K562 (cell line): ENCODE measurements at regions not wholly inside any gene's neighbourhood (a gene's known extent, or its start where the extent isn't known, plus 50 kb on each side); places are given as distances from the start of the nearest gene placed in this dataset.
A peak's percentile ranks its signal among the peaks of the same experiment; 100 is the strongest.

Source experiments
- BRCA1 ChIP-seq, 2 experiments: fragments of 450-650 bp in 1 of 2; sonication (generic) in 1 of 2; formaldehyde crosslinking in 1 of 2; IDR thresholded peaks; 2 replicates each; pipeline versions ENCODE4 v1.5.0 to v1.6.1; 2017 to 2020; ENCODE audit warnings: mild to moderate bottlenecking in 1 of 2, missing genetic modification reagents in 1 of 2
- CREB1 ChIP-seq, 2 experiments: sonication (generic) in 1 of 2; formaldehyde crosslinking in 1 of 2; IDR thresholded peaks; 2 replicates each; pipeline versions ENCODE4 v1.6.1 to v1.8.0; 2012 to 2022; ENCODE audit warnings: inconsistent platforms in 1 of 2, mild to moderate bottlenecking in 1 of 2, missing genetic modification reagents in 1 of 2, moderate library complexity in 1 of 2
- FOXJ2 ChIP-seq: fragments of 200-800 bp; sonication (Bioruptor generic); IDR thresholded peaks from 2 replicates; pipeline ENCODE4 v1.6.1; 2016; ENCODE audit warnings: missing genetic modification characterization, missing compliant biosample characterization
- KDM2B ChIP-seq: fragments of 250-450 bp; sonication (Bioruptor Pico); IDR thresholded peaks from 2 replicates; pipeline ENCODE4 v1.8.0; 2021; ENCODE audit warnings: mild to moderate bottlenecking, moderate library complexity
- KDM4B ChIP-seq, 2 experiments: fragments of 450-650 bp in 1 of 2; sonication (generic) in 1 of 2; IDR thresholded peaks; 2 replicates each; pipeline ENCODE4 v1.6.1; 2016 to 2017; ENCODE audit warnings: borderline replicate concordance in 2 of 2, antibody characterized with exemption in 1 of 2, low read depth in 1 of 2, mild to moderate bottlenecking in 1 of 2
- KHSRP ChIP-seq: fragments of 450-650 bp; IDR thresholded peaks from 2 replicates; pipeline ENCODE4 v1.6.1; 2017
- KLF10 ChIP-seq: fragments of 250-450 bp; sonication (Bioruptor Pico); IDR thresholded peaks from 2 replicates; pipeline ENCODE4 v1.6.1; 2021; ENCODE audit warnings: matching md5 sums
- MECOM ChIP-seq: fragments of 250-450 bp; sonication (Bioruptor Pico); IDR thresholded peaks from 2 replicates; pipeline ENCODE4 v1.8.0; 2022; ENCODE audit warnings: inconsistent platforms
- MYBL2 ChIP-seq, 2 experiments: fragments of 450-650 bp in 1 of 2; sonication (generic) in 1 of 2; formaldehyde crosslinking in 1 of 2; IDR thresholded peaks; 2 replicates each; pipeline versions ENCODE4 v1.6.1 to v1.8.1; 2017 to 2022; ENCODE audit warnings: borderline replicate concordance in 1 of 2, inconsistent platforms in 1 of 2, low read depth in 1 of 2, mild to moderate bottlenecking in 1 of 2, missing genetic modification reagents in 1 of 2, moderate library complexity in 1 of 2
- MYNN ChIP-seq, 2 experiments: sonication (generic); formaldehyde crosslinking in 1 of 2; IDR thresholded peaks; 2 replicates each; pipeline versions ENCODE4 v1.5.0 to v1.6.1; 2016 to 2020; ENCODE audit warnings: antibody characterized with exemption in 1 of 2, missing genetic modification reagents in 1 of 2
- NFYB ChIP-seq: IDR thresholded peaks from 2 replicates; pipeline ENCODE4 v1.6.1; 2011; ENCODE audit warnings: mild to moderate bottlenecking, moderate library complexity; ENCODE audit not compliant: insufficient read length; ENCODE audit errors: extremely low read depth
- NONO ChIP-seq, 2 experiments: fragments of 200-400 bp in 1 of 2; fragments of 450-650 bp in 1 of 2; formaldehyde crosslinking in 1 of 2; IDR thresholded peaks; 2 replicates each; pipeline ENCODE4 v1.6.1; 2017; ENCODE audit warnings: low read depth in 2 of 2, mild to moderate bottlenecking in 2 of 2, moderate library complexity in 2 of 2, low read length in 1 of 2
- YBX1 ChIP-seq: fragments of 450-650 bp; IDR thresholded peaks from 2 replicates; pipeline ENCODE4 v1.7.1; 2016; ENCODE audit warnings: mild to moderate bottlenecking
- ZBTB17 ChIP-seq: fragments of 450-650 bp; formaldehyde crosslinking; IDR thresholded peaks from 2 replicates; pipeline ENCODE4 v1.4.0; 2020; ENCODE audit warnings: mild to moderate bottlenecking
- ZNF121 ChIP-seq: sonication (generic); formaldehyde crosslinking; conservative IDR thresholded peaks from 2 replicates; pipeline ENCODE4 v1.8.0; 2022; ENCODE audit warnings: missing genetic modification reagents
- ZNF311 ChIP-seq: fragments of 250-450 bp; sonication (Bioruptor Pico); IDR thresholded peaks from 2 replicates; pipeline ENCODE4 v1.4.0; 2020; ENCODE audit warnings: mild to moderate bottlenecking, moderate library complexity
- ZNF324 ChIP-seq: fragments of 250-450 bp; sonication (Bioruptor Pico); IDR thresholded peaks from 2 replicates; pipeline ENCODE4 v1.4.0; 2020; ENCODE audit warnings: mild to moderate bottlenecking
- TF ChIP-seq, protein P1 (sequence below): sonication (generic); formaldehyde crosslinking; IDR thresholded peaks from 2 replicates; pipeline ENCODE4 v1.8.0; 2022; ENCODE audit warnings: mild to moderate bottlenecking, missing genetic modification reagents
- TF ChIP-seq, protein P2 (sequence below), 3 experiments: fragments of 200-800 bp in 1 of 3; sonication (Bioruptor generic) in 1 of 3; sonication (generic) in 1 of 3; formaldehyde crosslinking in 1 of 3; IDR thresholded peaks; 2 replicates each; pipeline versions ENCODE4 v1.6.1 to v1.8.0; 2016 to 2022; ENCODE audit warnings: mild to moderate bottlenecking in 2 of 3, missing compliant biosample characterization in 2 of 3, missing genetic modification characterization in 2 of 3, missing genetic modification reagents in 1 of 3
- TF ChIP-seq, protein P3 (sequence below): fragments of 250-450 bp; sonication (Bioruptor Pico); IDR thresholded peaks from 2 replicates; pipeline ENCODE4 v1.4.0; 2020; ENCODE audit warnings: mild to moderate bottlenecking, moderate library complexity, borderline replicate concordance

DNA sequence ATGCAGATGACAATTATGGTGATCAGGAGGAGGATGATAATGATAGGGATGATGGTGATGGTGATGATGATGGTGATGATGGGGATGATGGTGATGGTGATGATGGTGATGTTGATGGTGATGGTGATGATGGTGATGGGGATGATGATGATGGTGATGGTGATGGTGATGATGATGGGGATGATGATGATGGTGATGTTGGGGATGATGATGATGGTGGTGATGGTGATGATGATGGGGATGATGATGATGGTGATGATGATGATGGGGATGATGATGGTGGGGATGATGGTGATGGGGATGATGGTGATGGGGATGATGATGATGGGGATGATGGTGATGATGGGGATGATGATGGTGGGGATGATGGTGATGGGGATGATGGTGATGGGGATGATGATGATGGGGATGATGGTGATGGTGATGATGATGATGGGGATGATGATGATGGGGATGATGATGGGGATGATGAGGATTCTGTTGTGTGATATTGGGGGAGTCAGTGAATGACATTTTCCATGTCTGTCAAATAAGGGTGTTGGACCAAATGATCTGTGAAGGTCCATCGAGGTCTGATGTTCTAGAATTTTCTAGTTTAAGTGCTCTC lies 65.6 kb upstream of the RPL11 start (continued):
- TF ChIP-seq MYBL2 (IDR thresholded peaks at IDR 0.05; ENCODE audit: low read depth) (no peak), MYBL2 (CRISPR knock-in tag; IDR thresholded peaks at IDR 0.05; ENCODE audit: borderline replicate concordance) (no peak), ZNF324 (CRISPR knock-in tag) (no peak), ZNF311 (no peak), FOXJ2 (no peak), NFYB (no peak), CREB1 (IDR thresholded peaks at IDR 0.05) (no peak), CREB1 (CRISPR knock-in tag; IDR thresholded peaks at IDR 0.05) (no peak), KDM4B (IDR thresholded peaks at IDR 0.05; ENCODE audit: borderline replicate concordance in 2 of 2, low read depth in 1 of 2) (no peak), KDM2B (CRISPR knock-in tag) (no peak), NONO (IDR thresholded peaks at IDR 0.05; ENCODE audit: low read depth in 2 of 2, low read length in 1 of 2) (no peak), ZBTB17 (no peak), ZNF121 (CRISPR knock-in tag) (no peak), MECOM (CRISPR knock-in tag) (no peak), KLF10 (CRISPR knock-in tag) (no peak), YBX1 (peak; percentile 98), BRCA1 (IDR thresholded peaks at IDR 0.05) (no peak), BRCA1 (CRISPR knock-in tag; IDR thresholded peaks at IDR 0.05) (no peak), KHSRP (no peak), MYNN (IDR thresholded peaks at IDR 0.05) (no peak), MYNN (CRISPR knock-in tag; IDR thresholded peaks at IDR 0.05) (no peak)
- TF ChIP-seq, protein P1, sequence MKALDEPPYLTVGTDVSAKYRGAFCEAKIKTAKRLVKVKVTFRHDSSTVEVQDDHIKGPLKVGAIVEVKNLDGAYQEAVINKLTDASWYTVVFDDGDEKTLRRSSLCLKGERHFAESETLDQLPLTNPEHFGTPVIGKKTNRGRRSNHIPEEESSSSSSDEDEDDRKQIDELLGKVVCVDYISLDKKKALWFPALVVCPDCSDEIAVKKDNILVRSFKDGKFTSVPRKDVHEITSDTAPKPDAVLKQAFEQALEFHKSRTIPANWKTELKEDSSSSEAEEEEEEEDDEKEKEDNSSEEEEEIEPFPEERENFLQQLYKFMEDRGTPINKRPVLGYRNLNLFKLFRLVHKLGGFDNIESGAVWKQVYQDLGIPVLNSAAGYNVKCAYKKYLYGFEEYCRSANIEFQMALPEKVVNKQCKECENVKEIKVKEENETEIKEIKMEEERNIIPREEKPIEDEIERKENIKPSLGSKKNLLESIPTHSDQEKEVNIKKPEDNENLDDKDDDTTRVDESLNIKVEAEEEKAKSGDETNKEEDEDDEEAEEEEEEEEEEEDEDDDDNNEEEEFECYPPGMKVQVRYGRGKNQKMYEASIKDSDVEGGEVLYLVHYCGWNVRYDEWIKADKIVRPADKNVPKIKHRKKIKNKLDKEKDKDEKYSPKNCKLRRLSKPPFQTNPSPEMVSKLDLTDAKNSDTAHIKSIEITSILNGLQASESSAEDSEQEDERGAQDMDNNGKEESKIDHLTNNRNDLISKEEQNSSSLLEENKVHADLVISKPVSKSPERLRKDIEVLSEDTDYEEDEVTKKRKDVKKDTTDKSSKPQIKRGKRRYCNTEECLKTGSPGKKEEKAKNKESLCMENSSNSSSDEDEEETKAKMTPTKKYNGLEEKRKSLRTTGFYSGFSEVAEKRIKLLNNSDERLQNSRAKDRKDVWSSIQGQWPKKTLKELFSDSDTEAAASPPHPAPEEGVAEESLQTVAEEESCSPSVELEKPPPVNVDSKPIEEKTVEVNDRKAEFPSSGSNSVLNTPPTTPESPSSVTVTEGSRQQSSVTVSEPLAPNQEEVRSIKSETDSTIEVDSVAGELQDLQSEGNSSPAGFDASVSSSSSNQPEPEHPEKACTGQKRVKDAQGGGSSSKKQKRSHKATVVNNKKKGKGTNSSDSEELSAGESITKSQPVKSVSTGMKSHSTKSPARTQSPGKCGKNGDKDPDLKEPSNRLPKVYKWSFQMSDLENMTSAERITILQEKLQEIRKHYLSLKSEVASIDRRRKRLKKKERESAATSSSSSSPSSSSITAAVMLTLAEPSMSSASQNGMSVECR: no peak
- TF ChIP-seq, protein P2, sequence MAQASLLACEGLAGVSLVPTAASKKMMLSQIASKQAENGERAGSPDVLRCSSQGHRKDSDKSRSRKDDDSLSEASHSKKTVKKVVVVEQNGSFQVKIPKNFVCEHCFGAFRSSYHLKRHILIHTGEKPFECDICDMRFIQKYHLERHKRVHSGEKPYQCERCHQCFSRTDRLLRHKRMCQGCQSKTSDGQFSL (CRISPR knock-in tag; IDR thresholded peaks at IDR 0.05): no peak
- TF ChIP-seq, protein P2 (tag; IDR thresholded peaks at IDR 0.05): no peak
- TF ChIP-seq, protein P3, sequence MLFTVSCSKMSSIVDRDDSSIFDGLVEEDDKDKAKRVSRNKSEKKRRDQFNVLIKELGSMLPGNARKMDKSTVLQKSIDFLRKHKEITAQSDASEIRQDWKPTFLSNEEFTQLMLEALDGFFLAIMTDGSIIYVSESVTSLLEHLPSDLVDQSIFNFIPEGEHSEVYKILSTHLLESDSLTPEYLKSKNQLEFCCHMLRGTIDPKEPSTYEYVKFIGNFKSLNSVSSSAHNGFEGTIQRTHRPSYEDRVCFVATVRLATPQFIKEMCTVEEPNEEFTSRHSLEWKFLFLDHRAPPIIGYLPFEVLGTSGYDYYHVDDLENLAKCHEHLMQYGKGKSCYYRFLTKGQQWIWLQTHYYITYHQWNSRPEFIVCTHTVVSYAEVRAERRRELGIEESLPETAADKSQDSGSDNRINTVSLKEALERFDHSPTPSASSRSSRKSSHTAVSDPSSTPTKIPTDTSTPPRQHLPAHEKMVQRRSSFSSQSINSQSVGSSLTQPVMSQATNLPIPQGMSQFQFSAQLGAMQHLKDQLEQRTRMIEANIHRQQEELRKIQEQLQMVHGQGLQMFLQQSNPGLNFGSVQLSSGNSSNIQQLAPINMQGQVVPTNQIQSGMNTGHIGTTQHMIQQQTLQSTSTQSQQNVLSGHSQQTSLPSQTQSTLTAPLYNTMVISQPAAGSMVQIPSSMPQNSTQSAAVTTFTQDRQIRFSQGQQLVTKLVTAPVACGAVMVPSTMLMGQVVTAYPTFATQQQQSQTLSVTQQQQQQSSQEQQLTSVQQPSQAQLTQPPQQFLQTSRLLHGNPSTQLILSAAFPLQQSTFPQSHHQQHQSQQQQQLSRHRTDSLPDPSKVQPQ (CRISPR knock-in tag): no peak
